Activated T-helper 17 cell treated with anti-CD3 and anti-CD28 coated beads, Interleukin-2, amount 50 U/mL, for 72 hours (primary cell): ENCODE measurements at regions not wholly inside any gene's neighbourhood (a gene's known extent, or its start where the extent isn't known, plus 50 kb on each side); places are given as distances from the start of the nearest gene placed in this dataset.
A peak's percentile ranks its signal among the peaks of the same experiment; 100 is the strongest.

Experiments
- ATAC-seq: fragments of 150-1000 bp; cut with Tn5 transposase; replicated peaks from 2 replicates; pipeline ENCODE4 v1.10.0; 2021; ENCODE audit warnings: mild to moderate bottlenecking, moderate library complexity
- H3K27ac Mint-ChIP-seq: one replicate; pipeline ENCODE4 v1.8.0; 2022; ENCODE audit warnings: mixed read lengths
- H3K27me3 Mint-ChIP-seq: one replicate; pipeline ENCODE4 v1.8.0; 2022; ENCODE audit warnings: mixed read lengths
- H3K36me3 Mint-ChIP-seq: one replicate; pipeline ENCODE4 v1.8.0; 2022; ENCODE audit warnings: low read depth, mild to moderate bottlenecking, mixed read lengths
- H3K4me1 Mint-ChIP-seq: one replicate; pipeline ENCODE4 v1.8.0; 2022; ENCODE audit warnings: mixed read lengths
- H3K4me3 Mint-ChIP-seq: one replicate; pipeline ENCODE4 v1.8.0; 2022; ENCODE audit warnings: mild to moderate bottlenecking, mixed read lengths
- H3K9me3 Mint-ChIP-seq: one replicate; pipeline ENCODE4 v1.8.0; 2022; ENCODE audit warnings: mixed read lengths

- Mint-ChIP-seq H3K27me3 (peaks cover 4% of the 10 kb centered on the region), H3K36me3 (no peaks in the 10 kb centered on the region), H3K4me1 (no peaks in the 10 kb centered on the region), H3K27ac (no peak overlapping the region), H3K9me3 (no peaks in the 10 kb centered on the region), H3K4me3 (no peak overlapping the region)
- peak; percentile 46 for ATAC-seq
Measured at GRCh38 chr1:29793101-29793546, 556.8 kb downstream of the PTPRU start.

GRCh38 chr1:29789910-29790247 is 553.6 kb downstream of the PTPRU start:
- no peak overlapping the region for H3K4me3 Mint-ChIP-seq
- H3K36me3 Mint-ChIP-seq, result no peaks in the 10 kb centered on the region
- no peak overlapping the region for H3K27ac Mint-ChIP-seq
- peaks cover 4% of the 10 kb centered on the region for H3K27me3 Mint-ChIP-seq
- no peak for ATAC-seq
- H3K4me1 Mint-ChIP-seq, result no peaks in the 10 kb centered on the region
- H3K9me3 Mint-ChIP-seq, result no peaks in the 10 kb centered on the region

GRCh38 chr1:29789221-29789909 is 553.0 kb downstream of the PTPRU start:
- H3K27ac Mint-ChIP-seq, result no peak overlapping the region
- H3K9me3 Mint-ChIP-seq, result no peaks in the 10 kb centered on the region
- no peak overlapping the region for H3K4me3 Mint-ChIP-seq
- ATAC-seq, result no peak
- H3K4me1 Mint-ChIP-seq, result no peaks in the 10 kb centered on the region
- H3K36me3 Mint-ChIP-seq, result no peaks in the 10 kb centered on the region
- H3K27me3 Mint-ChIP-seq, result peaks cover 4% of the 10 kb centered on the region

GRCh38 chr1:29786791-29787732 is 550.7 kb downstream of the PTPRU start:
- Mint-ChIP-seq H3K27ac (no peak overlapping the region), H3K27me3 (peaks cover 4% of the 10 kb centered on the region), H3K4me3 (no peak overlapping the region), H3K4me1 (no peaks in the 10 kb centered on the region), H3K9me3 (no peaks in the 10 kb centered on the region), H3K36me3 (no peaks in the 10 kb centered on the region)
- no peak for ATAC-seq

- Mint-ChIP-seq H3K4me3 (no peak overlapping the region), H3K27ac (no peak overlapping the region), H3K36me3 (no peaks in the 10 kb centered on the region), H3K9me3 (no peaks in the 10 kb centered on the region), H3K27me3 (peaks cover 4% of the 10 kb centered on the region), H3K4me1 (no peaks in the 10 kb centered on the region)
- no peak for ATAC-seq
Measured at GRCh38 chr1:29786195-29786594, 549.9 kb downstream of the PTPRU start.

- no peaks in the 10 kb centered on the region for H3K9me3 Mint-ChIP-seq
- no peak for ATAC-seq
- H3K27me3 Mint-ChIP-seq, result no peaks in the 10 kb centered on the region
- no peak overlapping the region for H3K27ac Mint-ChIP-seq
- no peaks in the 10 kb centered on the region for H3K4me1 Mint-ChIP-seq
- H3K4me3 Mint-ChIP-seq, result no peak overlapping the region
- no peaks in the 10 kb centered on the region for H3K36me3 Mint-ChIP-seq
Measured at GRCh38 chr1:29785554-29785953, 549.2 kb downstream of the PTPRU start.

GRCh38 chr1:29785137-29785527 is 548.8 kb downstream of the PTPRU start:
- no peaks in the 10 kb centered on the region for H3K27me3 Mint-ChIP-seq
- H3K36me3 Mint-ChIP-seq, result no peaks in the 10 kb centered on the region
- H3K9me3 Mint-ChIP-seq, result no peaks in the 10 kb centered on the region
- no peak for ATAC-seq
- H3K4me1 Mint-ChIP-seq, result no peaks in the 10 kb centered on the region
- H3K27ac Mint-ChIP-seq, result no peak overlapping the region
- no peak overlapping the region for H3K4me3 Mint-ChIP-seq

- no peaks in the 10 kb centered on the region for H3K36me3 Mint-ChIP-seq
- no peak for ATAC-seq
- H3K4me3 Mint-ChIP-seq, result no peak overlapping the region
- peaks cover 1% of the 10 kb centered on the region for H3K27me3 Mint-ChIP-seq
- H3K4me1 Mint-ChIP-seq, result no peaks in the 10 kb centered on the region
- H3K27ac Mint-ChIP-seq, result no peak overlapping the region
- H3K9me3 Mint-ChIP-seq, result peaks cover under 1% of the 10 kb centered on the region
Measured at GRCh38 chr1:29784276-29785136, 548.2 kb downstream of the PTPRU start.

- peaks cover 9% of the 10 kb centered on the region for H3K27me3 Mint-ChIP-seq
- H3K36me3 Mint-ChIP-seq, result no peaks in the 10 kb centered on the region
- ATAC-seq, result no peak
- no peak overlapping the region for H3K27ac Mint-ChIP-seq
- H3K9me3 Mint-ChIP-seq, result peaks cover 3% of the 10 kb centered on the region
- no peaks in the 10 kb centered on the region for H3K4me1 Mint-ChIP-seq
- no peak overlapping the region for H3K4me3 Mint-ChIP-seq
Measured at GRCh38 chr1:29783508-29784275, 547.4 kb downstream of the PTPRU start.

- peaks cover 16% of the 10 kb centered on the region for H3K27me3 Mint-ChIP-seq
- peaks cover 3% of the 10 kb centered on the region for H3K9me3 Mint-ChIP-seq
- no peaks in the 10 kb centered on the region for H3K4me1 Mint-ChIP-seq
- H3K27ac Mint-ChIP-seq, result no peak overlapping the region
- H3K36me3 Mint-ChIP-seq, result no peaks in the 10 kb centered on the region
- no peak for ATAC-seq
- no peak overlapping the region for H3K4me3 Mint-ChIP-seq
Measured at GRCh38 chr1:29782846-29783507, 546.7 kb downstream of the PTPRU start.

- Mint-ChIP-seq H3K36me3 (no peaks in the 10 kb centered on the region), H3K4me3 (no peak overlapping the region), H3K9me3 (peaks cover 11% of the 10 kb centered on the region), H3K27me3 (peaks cover 37% of the 10 kb centered on the region), H3K27ac (no peak overlapping the region), H3K4me1 (no peaks in the 10 kb centered on the region)
- no peak for ATAC-seq
Measured at GRCh38 chr1:29779146-29779545, 542.8 kb downstream of the PTPRU start.

GRCh38 chr1:29777522-29777921 is 541.2 kb downstream of the PTPRU start:
- Mint-ChIP-seq H3K4me3 (no peak overlapping the region), H3K9me3 (peaks cover 11% of the 10 kb centered on the region), H3K4me1 (no peaks in the 10 kb centered on the region), H3K27me3 (peaks cover 38% of the 10 kb centered on the region), H3K27ac (no peak overlapping the region), H3K36me3 (no peaks in the 10 kb centered on the region)
- peak; percentile 34 for ATAC-seq

GRCh38 chr1:29774355-29774754 is 538.0 kb downstream of the PTPRU start:
- ATAC-seq, result no peak
- Mint-ChIP-seq H3K4me1 (no peaks in the 10 kb centered on the region), H3K4me3 (no peak overlapping the region), H3K27me3 (peaks cover 35% of the 10 kb centered on the region), H3K36me3 (no peaks in the 10 kb centered on the region), H3K27ac (no peak overlapping the region), H3K9me3 (peaks cover 9% of the 10 kb centered on the region)
